Parathyroid adenoma (tissue), 2 donors: ENCODE measurements at regions not wholly inside any gene's neighbourhood (a gene's known extent, or its start where the extent isn't known, plus 50 kb on each side); places are given as distances from the start of the nearest gene placed in this dataset.

Source experiments
- H2AFZ ChIP-seq: fragments of 300-600 bp; sonication (generic); one replicate; pipeline ENCODE4 v1.7.0; 2017; ENCODE audit warnings: antibody characterized with exemption, mild to moderate bottlenecking
- H3K27ac ChIP-seq: fragments of 300-600 bp; sonication (generic); one replicate; pipeline ENCODE4 v1.7.0; 2017
- H3K27me3 ChIP-seq: fragments of 300-600 bp; sonication (generic); one replicate; pipeline ENCODE4 v1.7.0; 2017; ENCODE audit warnings: low read length; ENCODE audit not compliant: control insufficient read depth, insufficient read depth
- H3K36me3 ChIP-seq: fragments of 300-600 bp; sonication (generic); one replicate; pipeline ENCODE4 v1.7.0; 2017; ENCODE audit warnings: low read length; ENCODE audit not compliant: control insufficient read depth, insufficient read depth
- H3K4me1 ChIP-seq: fragments of 300-600 bp; sonication (generic); one replicate; pipeline ENCODE4 v1.7.0; 2017; ENCODE audit warnings: control low read depth
- H3K4me2 ChIP-seq: fragments of 300-600 bp; sonication (generic); one replicate; pipeline ENCODE4 v1.7.0; 2017; ENCODE audit warnings: low read length
- H3K4me3 ChIP-seq: fragments of 300-600 bp; sonication (generic); one replicate; pipeline ENCODE4 v1.7.0; 2017; ENCODE audit warnings: low read depth, low read length
- H3K79me2 ChIP-seq: fragments of 300-600 bp; sonication (generic); one replicate; pipeline ENCODE4 v1.7.0; 2017; ENCODE audit warnings: control low read depth
- H3K9ac ChIP-seq: fragments of 300-600 bp; sonication (generic); one replicate; pipeline ENCODE4 v1.7.0; 2017; ENCODE audit warnings: mild to moderate bottlenecking
- H3K9me3 ChIP-seq: fragments of 300-600 bp; sonication (generic); one replicate; pipeline ENCODE4 v1.7.0; 2017; ENCODE audit warnings: low read length; ENCODE audit not compliant: control insufficient read depth
- TF ChIP-seq, protein P1 (sequence below): fragments of 300-600 bp; sonication (generic); IDR thresholded peaks from one replicate; pipeline ENCODE4 v1.7.0; 2017; ENCODE audit warnings: antibody characterized with exemption, mild to moderate bottlenecking
- donor health status: primary hyperparathyroidism.

DNA sequence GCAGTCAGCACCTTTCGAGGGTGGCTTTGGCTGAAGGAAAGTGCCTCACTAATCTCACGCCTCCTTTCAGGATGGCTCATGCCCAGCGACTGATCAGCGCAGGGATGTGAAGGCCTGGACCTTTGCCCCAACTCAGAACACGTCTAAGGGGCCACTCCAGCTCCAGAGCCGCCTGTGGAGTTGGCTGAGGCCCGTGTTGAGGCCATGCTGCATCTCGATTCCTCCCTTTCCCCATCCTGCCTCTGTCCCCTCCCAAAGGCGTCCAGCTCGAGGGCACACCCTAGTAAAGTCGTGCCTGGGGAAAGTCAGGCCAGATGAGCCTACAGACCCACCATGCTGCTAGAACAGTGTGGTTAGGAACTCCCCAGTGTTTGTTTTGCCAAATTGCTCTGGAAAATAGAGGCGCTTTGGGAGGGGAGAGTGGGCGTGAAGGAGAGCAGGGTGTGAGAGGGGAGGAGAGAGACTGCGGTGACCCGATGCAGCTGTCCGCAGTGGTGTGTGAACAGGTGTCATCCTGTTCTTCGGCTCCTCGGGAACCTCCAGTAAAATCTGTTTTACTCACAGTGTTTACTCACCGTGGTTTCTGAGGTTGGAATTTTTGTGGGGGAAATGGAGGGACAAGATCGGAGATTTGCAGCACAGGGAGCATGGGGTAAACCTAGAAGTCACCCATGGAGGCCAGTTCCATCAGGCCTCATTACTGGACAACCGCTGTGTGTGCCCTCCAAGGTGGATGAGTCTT lies 85.0 kb upstream of the PMEPA1 start:
- Histone ChIP-seq H2AFZ (no peak overlapping the region), H3K36me3 (no peaks in the 10 kb centered on the region)

DNA sequence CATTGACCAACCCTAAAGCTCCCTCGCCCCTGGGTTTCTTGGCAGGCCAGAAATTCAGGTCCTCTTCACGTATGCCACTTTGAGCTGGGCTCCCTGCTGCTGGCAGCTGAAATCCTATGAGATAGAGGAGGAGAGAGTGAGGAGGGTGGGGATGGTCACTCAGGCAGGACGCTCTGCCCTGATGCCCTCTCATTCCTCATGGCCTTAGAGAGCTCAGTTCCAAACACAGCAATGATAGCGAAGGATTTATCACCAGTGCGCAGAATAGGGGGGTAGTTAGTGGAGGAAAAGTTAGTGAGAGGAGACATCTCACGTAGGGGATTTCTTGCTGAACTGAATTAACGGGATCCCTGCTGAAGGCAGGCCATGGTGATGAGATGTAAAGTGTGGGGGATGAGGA lies 84.2 kb upstream of the PMEPA1 start:
- Histone ChIP-seq H3K79me2 (no peaks in the 10 kb centered on the region), H3K4me2 (no peak overlapping the region), H3K27ac (no peak overlapping the region), H3K4me3 (no peak overlapping the region), H3K27me3 (no peaks in the 10 kb centered on the region), H3K4me1 (no peaks in the 10 kb centered on the region), H2AFZ (no peak overlapping the region), H3K9ac (no peak overlapping the region), H3K9me3 (no peaks in the 10 kb centered on the region), H3K36me3 (no peaks in the 10 kb centered on the region)
- TF ChIP-seq, protein P1, sequence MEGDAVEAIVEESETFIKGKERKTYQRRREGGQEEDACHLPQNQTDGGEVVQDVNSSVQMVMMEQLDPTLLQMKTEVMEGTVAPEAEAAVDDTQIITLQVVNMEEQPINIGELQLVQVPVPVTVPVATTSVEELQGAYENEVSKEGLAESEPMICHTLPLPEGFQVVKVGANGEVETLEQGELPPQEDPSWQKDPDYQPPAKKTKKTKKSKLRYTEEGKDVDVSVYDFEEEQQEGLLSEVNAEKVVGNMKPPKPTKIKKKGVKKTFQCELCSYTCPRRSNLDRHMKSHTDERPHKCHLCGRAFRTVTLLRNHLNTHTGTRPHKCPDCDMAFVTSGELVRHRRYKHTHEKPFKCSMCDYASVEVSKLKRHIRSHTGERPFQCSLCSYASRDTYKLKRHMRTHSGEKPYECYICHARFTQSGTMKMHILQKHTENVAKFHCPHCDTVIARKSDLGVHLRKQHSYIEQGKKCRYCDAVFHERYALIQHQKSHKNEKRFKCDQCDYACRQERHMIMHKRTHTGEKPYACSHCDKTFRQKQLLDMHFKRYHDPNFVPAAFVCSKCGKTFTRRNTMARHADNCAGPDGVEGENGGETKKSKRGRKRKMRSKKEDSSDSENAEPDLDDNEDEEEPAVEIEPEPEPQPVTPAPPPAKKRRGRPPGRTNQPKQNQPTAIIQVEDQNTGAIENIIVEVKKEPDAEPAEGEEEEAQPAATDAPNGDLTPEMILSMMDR = no peak

More for the DNA sequence above, 85.0 kb upstream of the PMEPA1 start:
- no peak overlapping the region for H3K9ac ChIP-seq
- H3K4me1 ChIP-seq = no peaks in the 10 kb centered on the region
- no peaks in the 10 kb centered on the region for H3K9me3 ChIP-seq
- H3K79me2 ChIP-seq = no peaks in the 10 kb centered on the region
- no peaks in the 10 kb centered on the region for H3K27me3 ChIP-seq
- no peak overlapping the region for H3K4me3 ChIP-seq
- H3K4me2 ChIP-seq = no peak overlapping the region
- H3K27ac ChIP-seq = no peak overlapping the region
- TF ChIP-seq, protein P1 = no peak

DNA sequence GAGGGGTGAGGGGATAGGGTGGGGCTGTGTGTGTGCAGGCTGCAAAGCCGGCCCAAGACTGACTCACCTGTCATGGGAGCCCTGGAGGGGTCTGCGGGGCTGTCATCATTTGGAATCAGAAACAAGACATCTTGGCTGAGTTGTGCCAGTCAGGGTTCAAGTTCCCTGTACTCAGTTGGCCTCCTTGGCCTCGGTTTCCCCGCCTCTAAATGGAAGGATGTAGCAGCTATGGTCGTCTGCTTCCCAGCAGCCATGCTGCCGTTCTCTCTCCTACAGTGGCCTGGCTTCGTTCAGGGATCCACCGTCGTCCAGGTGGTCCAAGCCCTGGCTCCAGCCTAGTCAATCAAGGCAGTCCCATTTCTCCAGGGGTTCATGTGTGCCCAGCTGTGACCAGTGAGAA lies 83.6 kb upstream of the PMEPA1 start:
- Histone ChIP-seq H3K36me3 (no peaks in the 10 kb centered on the region), H3K27me3 (no peaks in the 10 kb centered on the region), H2AFZ (no peak overlapping the region), H3K9ac (no peak overlapping the region), H3K27ac (no peak overlapping the region), H3K4me1 (no peaks in the 10 kb centered on the region), H3K79me2 (no peaks in the 10 kb centered on the region), H3K4me2 (no peak overlapping the region), H3K9me3 (no peaks in the 10 kb centered on the region), H3K4me3 (no peak overlapping the region)
- TF ChIP-seq, protein P1 = no peak

- Histone ChIP-seq H3K4me2 (no peak overlapping the region), H3K79me2 (no peaks in the 10 kb centered on the region), H2AFZ (no peak overlapping the region), H3K9me3 (no peaks in the 10 kb centered on the region), H3K27ac (no peak overlapping the region), H3K4me1 (no peaks in the 10 kb centered on the region), H3K27me3 (no peaks in the 10 kb centered on the region), H3K4me3 (no peak overlapping the region), H3K36me3 (no peaks in the 10 kb centered on the region), H3K9ac (no peak overlapping the region)
- TF ChIP-seq, protein P1 = no peak
These were observed 82.7 kb upstream of the PMEPA1 start for GRCh38 chr20:57792386-57793080.
